GM12872 (cell line): ENCODE measurements at regions not wholly inside any gene's neighbourhood (a gene's known extent, or its start where the extent isn't known, plus 50 kb on each side); places are given as distances from the start of the nearest gene placed in this dataset.

Source experiments
- CTCF ChIP-seq: IDR thresholded peaks from 3 replicates; pipeline ENCODE4 v1.5.1; 2011; ENCODE audit warnings: low read depth, mild to moderate bottlenecking, low read length, moderate library complexity; ENCODE audit not compliant: insufficient read depth

DNA sequence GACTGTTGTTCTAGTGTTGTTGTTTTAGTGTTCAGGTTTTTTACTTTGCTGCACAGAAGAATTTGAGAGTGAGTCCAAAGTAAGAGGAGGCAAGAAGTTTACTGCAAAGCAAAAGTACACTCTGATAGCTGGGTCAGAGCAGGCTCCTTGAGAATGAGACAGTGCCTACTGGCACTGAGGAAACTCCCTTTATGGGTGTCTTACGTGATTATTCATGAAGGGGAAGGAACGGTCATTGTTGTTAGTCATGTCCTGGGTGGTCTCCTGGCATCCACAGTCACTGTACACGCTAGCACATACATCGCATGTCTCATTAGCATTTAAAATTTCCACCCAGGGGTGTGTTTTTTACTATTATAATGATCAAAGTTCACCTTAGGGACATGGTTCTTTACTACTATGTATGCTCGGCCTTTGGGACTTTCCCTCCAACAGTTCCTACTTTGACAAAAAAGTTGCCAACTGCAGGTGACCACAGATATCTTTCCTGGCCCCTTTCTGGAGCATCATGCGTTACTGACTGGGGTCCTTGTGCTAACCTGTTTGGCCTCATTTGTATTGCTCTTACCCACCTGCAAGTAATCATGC, 688.9 kb upstream of the AMOT start:
- no peak for TF ChIP-seq CTCF

GRCh38 chrX:113522814-113523213, 682.2 kb upstream of the AMOT start:
- TF ChIP-seq CTCF: no peak

DNA sequence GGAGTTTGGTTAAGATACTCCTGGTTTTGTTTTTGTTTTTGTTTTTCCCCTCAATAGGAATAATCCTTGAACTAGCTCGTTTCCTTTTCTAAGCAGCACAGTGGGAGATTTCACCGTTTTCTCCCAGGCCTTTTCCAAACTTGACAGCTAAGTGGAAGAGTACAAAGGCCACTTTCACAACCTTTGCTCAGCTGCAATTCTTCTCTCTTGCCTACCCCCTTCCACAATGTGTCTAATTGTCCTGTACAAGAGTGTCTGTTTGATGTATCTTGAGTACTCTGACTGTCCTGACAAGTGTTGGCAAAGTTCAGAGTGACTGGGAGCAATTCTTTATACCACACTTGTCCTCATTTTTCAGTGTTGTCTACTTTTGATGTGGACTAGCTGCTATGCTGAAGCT, 674.3 kb upstream of the AMOT start:
- TF ChIP-seq CTCF: no peak

DNA sequence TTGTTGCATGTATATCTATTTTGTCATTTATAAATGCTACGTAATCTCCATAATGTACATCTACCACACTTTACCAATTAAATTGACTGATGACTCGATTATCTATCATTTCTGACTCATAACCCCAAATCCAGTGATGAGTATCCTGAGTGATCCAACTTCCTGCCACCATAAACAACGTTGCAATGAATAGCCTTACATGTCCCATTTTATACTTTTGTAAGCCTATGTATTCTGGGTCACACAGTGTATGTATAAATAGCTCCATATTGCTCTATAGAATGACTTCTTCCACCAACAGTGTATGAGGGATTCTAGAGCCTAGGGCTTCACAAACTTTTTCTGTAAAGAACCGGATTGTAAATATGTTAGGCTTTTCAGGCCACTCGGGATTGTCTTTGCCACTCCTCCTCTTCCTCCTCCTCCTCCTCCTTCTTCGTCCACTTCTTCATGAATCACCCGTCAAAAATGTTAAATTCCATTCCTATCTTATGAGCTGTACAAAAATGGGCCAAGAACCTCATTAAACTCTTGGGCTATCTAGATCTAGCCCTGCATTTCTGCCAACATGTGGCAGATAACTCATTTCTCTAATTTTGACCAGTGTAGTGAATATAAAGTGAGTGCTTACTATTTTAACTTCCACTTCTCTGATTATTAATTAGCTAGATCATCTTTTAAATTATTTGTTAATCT, 672.2 kb upstream of the AMOT start:
- no peak for TF ChIP-seq CTCF

DNA sequence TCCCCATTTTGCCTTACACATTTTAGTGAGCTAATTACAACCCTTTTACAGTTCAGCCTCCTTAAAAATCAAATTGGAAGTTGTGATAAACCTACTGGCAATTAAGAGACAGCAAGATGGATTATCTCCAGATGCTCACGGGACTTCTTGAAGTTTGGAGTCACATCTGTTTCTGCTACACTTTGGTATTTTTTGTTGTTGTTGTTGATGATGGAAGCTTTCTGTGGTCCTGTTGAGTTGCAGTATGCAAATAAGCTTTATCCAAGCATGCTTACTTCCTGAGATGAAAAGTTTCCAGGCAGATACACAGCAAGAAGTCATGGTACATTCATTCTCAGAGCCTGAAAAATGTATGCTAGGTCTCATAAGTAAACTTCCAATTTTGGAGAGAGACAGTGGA, 670.0 kb upstream of the AMOT start:
- no peak for TF ChIP-seq CTCF

DNA sequence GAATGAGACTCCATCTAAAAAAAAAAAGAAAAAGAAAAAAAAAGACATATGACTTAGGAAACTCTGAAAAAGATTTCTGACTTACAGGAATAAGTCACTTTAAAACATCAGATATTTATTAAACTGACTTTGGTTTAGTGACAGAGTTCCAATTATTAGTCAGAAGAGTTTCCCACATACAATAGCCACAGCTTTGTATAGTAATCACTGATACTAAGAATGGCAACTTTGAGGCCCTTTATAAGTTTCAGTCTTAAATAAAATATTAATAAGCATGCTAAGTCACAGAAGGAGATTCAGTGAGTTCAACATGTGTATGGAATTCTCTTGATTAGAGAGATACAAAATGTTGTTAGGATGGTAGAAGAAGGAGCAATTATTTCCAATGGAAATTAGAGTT, 652.3 kb upstream of the AMOT start:
- no peak for TF ChIP-seq CTCF

DNA sequence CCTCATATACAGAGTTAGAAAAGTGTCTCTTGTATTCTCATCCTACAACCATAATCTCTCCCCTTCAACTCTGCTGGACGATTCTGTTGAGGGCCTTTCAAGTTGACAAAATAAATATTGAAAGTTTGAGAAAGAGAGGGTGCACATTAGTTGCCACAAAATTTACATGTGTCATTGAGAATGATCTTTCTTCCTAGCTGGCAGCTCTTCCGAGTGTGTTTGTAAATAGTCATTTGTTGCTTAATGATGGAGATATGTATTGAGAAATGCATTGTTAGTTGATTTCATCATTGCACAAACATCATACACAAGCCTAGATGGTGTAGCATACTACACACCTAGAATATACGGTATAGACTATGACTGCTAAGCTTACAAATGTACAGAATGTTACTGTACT, 632.8 kb upstream of the AMOT start:
- TF ChIP-seq CTCF: no peak
